OCI-LY7 (cell line): ENCODE measurements at regions not wholly inside any gene's neighbourhood (a gene's known extent, or its start where the extent isn't known, plus 50 kb on each side); places are given as distances from the start of the nearest gene placed in this dataset.
"Not testable (repeated sequence)": the region's sequence is repeated elsewhere in the genome, so short reads cannot be mapped to it uniquely, and the experiment has no call there.

Experiments
- BruUV-seq: library from RNA; stranded (reverse); fragments of 400-500 nt; replicated peaks from 2 replicates; lab custom pipeline; 2021; lab: Mats Ljungman, UMichigan
- CTCF ChIA-PET: fragments of 300-600 bp; sonication (Branson Sonifier 250); formaldehyde crosslinking; loops from one replicate; lab custom pipeline; 2022; ENCODE audit warnings: antibody characterized with exemption; ENCODE audit not compliant: unreplicated experiment; lab: Charles Lee
- POLR2A ChIA-PET: fragments of 300-600 bp; sonication (Branson Sonifier 250); formaldehyde crosslinking; loops from one replicate; lab custom pipeline; 2022; ENCODE audit warnings: antibody characterized with exemption; lab: Charles Lee
- DNase-seq: peaks from one replicate; pipeline ENCODE4 v3.0.0-alpha.2; 2015; ENCODE audit warnings: low spot score
- H2AFZ ChIP-seq: fragments of 200-600 bp; sonication (generic), shearing (Covaris generic); 2 replicates; pipeline ENCODE4 v1.6.1; 2014; ENCODE audit warnings: mild to moderate bottlenecking, antibody characterized with exemption, low read length, moderate library complexity
- H3K27ac ChIP-seq: fragments of 200-600 bp; sonication (generic); 2 replicates; pipeline ENCODE4 v1.5.1; 2014; ENCODE audit warnings: mixed run types, low read depth, mild to moderate bottlenecking, moderate library complexity, low read length, inconsistent platforms; ENCODE audit not compliant: poor library complexity, severe bottlenecking
- H3K36me3 ChIP-seq: fragments of 200-600 bp; sonication (generic); 2 replicates; pipeline ENCODE4 v1.6.1; 2014; ENCODE audit warnings: mild to moderate bottlenecking, antibody characterized with exemption, low read length, moderate library complexity, mixed read lengths; ENCODE audit not compliant: insufficient read depth
- H3K4me1 ChIP-seq: fragments of 200-600 bp; sonication (generic); 2 replicates; pipeline ENCODE4 v1.5.1; 2014; ENCODE audit warnings: mild to moderate bottlenecking, low read length; ENCODE audit not compliant: insufficient read depth, poor library complexity, severe bottlenecking
- H3K4me2 ChIP-seq: fragments of 200-600 bp; sonication (generic); 2 replicates; pipeline ENCODE4 v1.6.1; 2014; ENCODE audit warnings: mild to moderate bottlenecking, low read length
- H3K4me3 ChIP-seq: fragments of 200-600 bp; sonication (generic); 2 replicates; pipeline ENCODE4 v1.5.1; 2014; ENCODE audit warnings: mild to moderate bottlenecking, low read depth, low read length; ENCODE audit not compliant: poor library complexity, severe bottlenecking
- H3K79me2 ChIP-seq: fragments of 200-600 bp; sonication (generic); 2 replicates; pipeline ENCODE4 v1.6.1; 2016; ENCODE audit warnings: low read depth, mild to moderate bottlenecking, low read length, moderate library complexity, mixed read lengths; ENCODE audit not compliant: insufficient read depth
- H3K9me2 ChIP-seq: fragments of 200-600 bp; sonication (generic); 2 replicates; pipeline ENCODE4 v1.6.1; 2016; ENCODE audit warnings: mild to moderate bottlenecking, low read length, mixed read lengths; ENCODE audit not compliant: insufficient read depth
- H3K9me3 ChIP-seq: fragments of 200-600 bp; sonication (generic); 2 replicates; pipeline ENCODE4 v1.6.1; 2014; ENCODE audit warnings: mild to moderate bottlenecking, mixed run types, low read length, mixed read lengths
- H4K20me1 ChIP-seq: fragments of 200-600 bp; sonication (generic); 2 replicates; pipeline ENCODE4 v1.6.1; 2014; ENCODE audit warnings: mild to moderate bottlenecking, antibody characterized with exemption, low read length, moderate library complexity, mixed read lengths; ENCODE audit not compliant: insufficient read depth
- CTCF ChIP-seq: fragments of 200-600 bp; sonication (generic); conservative IDR thresholded peaks from 2 replicates; pipeline ENCODE4 v1.5.1; 2014; ENCODE audit warnings: mild to moderate bottlenecking, antibody characterized with exemption, low read length, moderate library complexity, mixed read lengths
- EZH2phosphoT487 ChIP-seq: fragments of 200-600 bp; sonication (generic); IDR thresholded peaks from 2 replicates; pipeline ENCODE4 v1.6.1; 2018; ENCODE audit warnings: low read depth, borderline replicate concordance, mild to moderate bottlenecking, mixed run types, antibody characterized with exemption, low read length, moderate library complexity, mixed read lengths
- intact Hi-C: fragments of 100-400 bp; cut with micrococcal nuclease; formaldehyde crosslinking; loops from one replicate; pipeline ENCODE4 v1.10.0; 2022; ENCODE audit not compliant: unreplicated experiment

- Histone ChIP-seq H3K4me1 (no peaks in the 10 kb centered on the region), H3K36me3 (no peaks in the 10 kb centered on the region), H3K4me2 (no peak overlapping the region), H3K9me2 (no peaks in the 10 kb centered on the region), H3K79me2 (no peaks in the 10 kb centered on the region), H3K27ac (no peak overlapping the region), H3K4me3 (no peak overlapping the region), H2AFZ (no peak overlapping the region), H3K9me3 (no peaks in the 10 kb centered on the region), H4K20me1 (no peaks in the 10 kb centered on the region)
- no peak for DNase-seq
- CTCF ChIA-PET, result no interaction called here
- intact Hi-C loops, result no loop called here
- BruUV-seq, result no TSS peak
- POLR2A ChIA-PET, result no interaction called here
- no peak for TF ChIP-seq EZH2phosphoT487
- no peak for TF ChIP-seq CTCF
These were observed 318.4 kb upstream of the RIOK2 start for GRCh38 chr5:97501286-97501964.

DNA sequence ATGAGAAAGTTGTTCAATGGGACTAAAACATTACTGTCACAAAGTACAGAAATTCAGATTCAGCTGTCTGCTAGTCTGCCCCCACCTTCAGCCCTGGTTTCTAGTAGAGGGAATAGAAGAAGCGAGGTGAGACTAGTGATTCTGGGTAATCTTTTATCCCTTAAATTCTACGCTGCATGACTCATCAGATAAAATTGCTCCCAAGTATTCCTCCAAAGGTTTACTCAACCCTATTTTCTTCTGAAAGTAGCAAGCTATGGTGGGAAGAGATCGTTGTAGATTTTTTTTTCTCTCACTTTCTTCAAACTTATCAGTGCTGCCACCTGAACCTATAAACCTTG is 318.9 kb upstream of the RIOK2 start:
- TF ChIP-seq EZH2phosphoT487, result no peak
- TF ChIP-seq CTCF, result no peak
- H3K27ac ChIP-seq, result no peak overlapping the region
- no peak overlapping the region for H3K4me2 ChIP-seq
- no peak overlapping the region for H3K4me3 ChIP-seq
- no peaks in the 10 kb centered on the region for H3K9me3 ChIP-seq
- BruUV-seq, result no TSS peak
- no peaks in the 10 kb centered on the region for H4K20me1 ChIP-seq
- DNase-seq, result no peak
- no peak overlapping the region for H2AFZ ChIP-seq
- ChIA-PET CTCF (no interaction called here), POLR2A (no interaction called here)
- H3K36me3 ChIP-seq, result no peaks in the 10 kb centered on the region
- intact Hi-C loops, result no loop called here
- no peaks in the 10 kb centered on the region for H3K79me2 ChIP-seq
- no peaks in the 10 kb centered on the region for H3K9me2 ChIP-seq
- no peaks in the 10 kb centered on the region for H3K4me1 ChIP-seq

DNA sequence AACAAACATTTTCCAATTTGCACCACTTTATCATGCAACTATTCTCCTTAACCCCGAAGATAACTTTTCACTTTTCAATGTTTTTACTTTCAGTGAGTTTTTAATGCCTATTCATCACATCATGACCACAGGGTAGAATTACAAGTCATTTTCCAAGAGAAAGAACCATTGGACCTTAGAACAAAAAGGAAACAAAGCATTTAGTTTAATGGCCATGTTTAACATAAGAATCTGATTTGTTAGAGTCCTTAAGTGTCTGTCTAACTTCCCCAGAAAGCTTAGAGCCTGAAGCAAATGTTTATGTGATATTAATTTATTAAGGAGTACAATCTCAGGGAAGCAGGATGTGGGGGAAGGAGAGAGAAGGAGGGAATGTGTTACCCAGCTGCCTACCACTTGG is 325.8 kb upstream of the RIOK2 start:
- no peaks in the 10 kb centered on the region for H3K9me3 ChIP-seq
- H3K9me2 ChIP-seq, result no peaks in the 10 kb centered on the region
- H3K4me1 ChIP-seq, result no peaks in the 10 kb centered on the region
- intact Hi-C loops, result no loop called here
- no peak overlapping the region for H3K27ac ChIP-seq
- H3K36me3 ChIP-seq, result no peaks in the 10 kb centered on the region
- TF ChIP-seq EZH2phosphoT487, result no peak
- no peak for TF ChIP-seq CTCF
- no peaks in the 10 kb centered on the region for H3K79me2 ChIP-seq
- no peak overlapping the region for H3K4me2 ChIP-seq
- no peak overlapping the region for H2AFZ ChIP-seq
- H4K20me1 ChIP-seq, result no peaks in the 10 kb centered on the region
- DNase-seq, result no peak
- BruUV-seq, result no TSS peak
- no peak overlapping the region for H3K4me3 ChIP-seq
- POLR2A ChIA-PET, result interaction anchor here (0.7 kb wide), 1 partner anchor 79 kb away, joined by 3 read pairs; no protein-coding TSS in a partner anchor
- CTCF ChIA-PET, result no interaction called here

DNA sequence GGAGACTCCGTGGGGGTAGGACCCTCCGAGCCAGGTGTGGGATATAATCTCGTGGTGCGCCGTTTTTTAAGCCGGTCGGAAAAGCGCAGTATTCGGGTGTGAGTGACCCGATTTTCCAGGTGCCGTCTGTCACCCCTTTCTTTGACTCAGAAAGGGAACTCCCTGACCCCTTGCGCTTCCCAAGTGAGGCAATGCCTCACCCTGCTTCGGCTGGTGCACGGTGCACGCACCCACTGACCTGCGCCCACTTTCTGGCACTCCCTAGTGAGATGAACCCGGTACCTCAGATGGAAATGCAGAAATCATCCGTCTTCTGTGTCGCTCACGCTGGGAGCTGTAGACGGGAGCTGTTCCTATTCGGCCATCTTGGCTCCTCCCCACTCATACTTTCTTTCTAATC is 336.5 kb upstream of the RIOK2 start:
- intact Hi-C loops, H3K9me3 ChIP-seq, BruUV-seq, H2AFZ ChIP-seq, H3K4me2 ChIP-seq, POLR2A ChIA-PET, H3K27ac ChIP-seq, H3K36me3 ChIP-seq, H3K9me2 ChIP-seq, CTCF ChIA-PET, H3K4me1 ChIP-seq, H4K20me1 ChIP-seq, DNase-seq, H3K4me3 ChIP-seq, H3K79me2 ChIP-seq: not testable (repeated sequence)
